CD14-positive monocyte (primary cell): ENCODE measurements at regions not wholly inside any gene's neighbourhood (a gene's known extent, or its start where the extent isn't known, plus 50 kb on each side); places are given as distances from the start of the nearest gene placed in this dataset.

Source experiments
- DNase-seq, 3 donors: peaks; one replicate each; pipeline ENCODE4 v3.0.0-alpha.2; 2011 to 2022
- H2AFZ ChIP-seq: 2 replicates; pipeline ENCODE4 v1.6.0; 2012; ENCODE audit warnings: mild to moderate bottlenecking, low read depth, low read length, inconsistent platforms; ENCODE audit not compliant: insufficient read depth, poor library complexity, severe bottlenecking
- H3K27ac ChIP-seq, 2 donors: 1 replicate in 1 of 2; 2 replicates in 1 of 2; pipeline ENCODE4 v1.5.1; 2012 to 2013; ENCODE audit warnings: low read length in 2 of 2, control low read depth in 1 of 2, inconsistent platforms in 1 of 2, low read depth in 1 of 2, mild to moderate bottlenecking in 1 of 2
- H3K27me3 ChIP-seq, 2 donors: one replicate each; pipeline versions ENCODE4 v1.6.0 to v1.6.1; 2011 to 2013; ENCODE audit warnings: low read length in 2 of 2; ENCODE audit not compliant: control insufficient read depth in 2 of 2, insufficient read depth in 2 of 2
- H3K36me3 ChIP-seq, 2 donors: replicated peaks in 1 of 2; 1 replicate in 1 of 2; 2 replicates in 1 of 2; pipeline versions ENCODE4 v1.5.1 to v1.6.1; 2012 to 2013; ENCODE audit warnings: low read length in 2 of 2, control low read depth in 1 of 2, inconsistent platforms in 1 of 2, mild to moderate bottlenecking in 1 of 2; ENCODE audit not compliant: insufficient read depth in 2 of 2, control insufficient read depth in 1 of 2
- H3K4me1 ChIP-seq, 2 donors: 1 replicate in 1 of 2; 2 replicates in 1 of 2; pipeline versions ENCODE4 v1.5.1 to v1.6.1; 2012 to 2013; ENCODE audit warnings: low read length in 2 of 2, control low read depth in 1 of 2, inconsistent platforms in 1 of 2, mild to moderate bottlenecking in 1 of 2, moderate library complexity in 1 of 2; ENCODE audit not compliant: insufficient read depth in 2 of 2, control insufficient read depth in 1 of 2
- H3K4me2 ChIP-seq: replicated peaks from 2 replicates; pipeline ENCODE3; 2012; ENCODE audit warnings: low read length, moderate library complexity, mild to moderate bottlenecking; ENCODE audit not compliant: poor library complexity, severe bottlenecking; ENCODE audit errors: extremely low read depth
- H3K4me3 ChIP-seq, 3 experiments: fragments of 200-600 bp in 1 of 3; sonication (generic) in 1 of 3; replicated peaks in 1 of 3; 1 replicate in 2 of 3; 2 replicates in 1 of 3; pipeline ENCODE4 v1.5.1; 2011 to 2013; ENCODE audit warnings: low read length in 3 of 3, mild to moderate bottlenecking in 3 of 3, control low read depth in 2 of 3, low read depth in 2 of 3, inconsistent platforms in 1 of 3, moderate library complexity in 1 of 3
- H3K79me2 ChIP-seq: 2 replicates; pipeline ENCODE4 v1.6.0; 2012; ENCODE audit warnings: mild to moderate bottlenecking, control low read depth, inconsistent platforms, low read length, moderate library complexity; ENCODE audit not compliant: insufficient read depth
- H3K9ac ChIP-seq: 2 replicates; pipeline ENCODE4 v1.6.0; 2017; ENCODE audit warnings: low read length, mild to moderate bottlenecking; ENCODE audit not compliant: insufficient read depth, poor library complexity, severe bottlenecking
- H3K9me3 ChIP-seq, 2 donors: replicated peaks in 1 of 2; 1 replicate in 1 of 2; 2 replicates in 1 of 2; pipeline versions ENCODE4 v1.5.1 to v1.6.1; 2012 to 2013; ENCODE audit warnings: low read length in 2 of 2, control low read depth in 1 of 2; ENCODE audit not compliant: control insufficient read depth in 1 of 2, insufficient read depth in 1 of 2
- H4K20me1 ChIP-seq: 2 replicates; pipeline ENCODE4 v1.6.0; 2012; ENCODE audit warnings: mild to moderate bottlenecking, low read length, control low read depth, moderate library complexity; ENCODE audit not compliant: insufficient read depth
- H3K27ac Mint-ChIP-seq, 7 donors: one replicate each; pipeline ENCODE4 v1.8.0; 2020; ENCODE audit warnings: mild to moderate bottlenecking in 7 of 7, mixed read lengths in 7 of 7, moderate library complexity in 6 of 7, inconsistent platforms in 2 of 7
- H3K27me3 Mint-ChIP-seq, 3 donors: one replicate each; pipeline ENCODE4 v1.8.0; 2021 to 2022; ENCODE audit warnings: low read depth in 3 of 3, mild to moderate bottlenecking in 3 of 3, mixed read lengths in 3 of 3, moderate library complexity in 3 of 3, inconsistent platforms in 1 of 3
- H3K36me3 Mint-ChIP-seq, 2 donors: one replicate each; pipeline ENCODE4 v1.8.0; 2020; ENCODE audit warnings: mixed read lengths in 2 of 2, inconsistent platforms in 1 of 2, mild to moderate bottlenecking in 1 of 2
- H3K4me1 Mint-ChIP-seq: one replicate; pipeline ENCODE4 v1.8.0; 2020; ENCODE audit warnings: mild to moderate bottlenecking, mixed read lengths
- H3K4me3 Mint-ChIP-seq, 2 donors: one replicate each; pipeline ENCODE4 v1.8.0; 2020; ENCODE audit warnings: mild to moderate bottlenecking in 2 of 2, mixed read lengths in 2 of 2, moderate library complexity in 1 of 2
- H3K9me3 Mint-ChIP-seq, 7 donors: one replicate each; pipeline ENCODE4 v1.8.0; 2020 to 2022; ENCODE audit warnings: mixed read lengths in 7 of 7, mild to moderate bottlenecking in 6 of 7, moderate library complexity in 6 of 7, inconsistent platforms in 2 of 7
- CTCF ChIP-seq: fragments of 200-600 bp; IDR thresholded peaks from one replicate; pipeline ENCODE4 v1.8.0; 2022; ENCODE audit warnings: antibody characterized with exemption, mild to moderate bottlenecking
- WGBS: methylation state at CpG from one replicate; pipeline ENCODE4 v1.1.5; 2013; ENCODE audit warnings: missing lambda C conversion rate; ENCODE audit not compliant: insufficient coverage; 5-methylcytosine and 5-hydroxymethylcytosine counted together
- intact Hi-C, 2 donors: fragments of 100-400 bp; cut with micrococcal nuclease; formaldehyde crosslinking; loops; one replicate each; pipeline versions ENCODE4 v1.15.0 to v1.15.1; 2023

- Mint-ChIP-seq H3K4me3 (no peak overlapping the region), H3K4me1 (no peaks in the 10 kb centered on the region), H3K36me3 (no peaks in the 10 kb centered on the region), H3K9me3 (peaks cover 0 to 6% (median 0%) of the 10 kb centered on the region in 7 donors), H3K27ac (no peak overlapping the region), H3K27me3 (no peaks in the 10 kb centered on the region)
- no peaks in the 10 kb centered on the region for H4K20me1 ChIP-seq
- no CpG with 5 or more reads among the region's 2 CpGs for WGBS
- H3K27me3 ChIP-seq = no peaks in the 10 kb centered on the region
- H3K79me2 ChIP-seq = no peaks in the 10 kb centered on the region
- no peak overlapping the region for H3K4me3 ChIP-seq
- H3K9ac ChIP-seq = no peak overlapping the region
- no peak for TF ChIP-seq CTCF
- intact Hi-C loops = no loop called here
- no peak for DNase-seq
- H2AFZ ChIP-seq = no peak overlapping the region
- H3K27ac ChIP-seq = no peak overlapping the region
- no peaks in the 10 kb centered on the region for H3K4me1 ChIP-seq
- no peak overlapping the region for H3K4me2 ChIP-seq
- no peaks in the 10 kb centered on the region for H3K9me3 ChIP-seq
- no peaks in the 10 kb centered on the region for H3K36me3 ChIP-seq
These were observed 1108.6 kb downstream of the LRFN5 start for GRCh38 chr14:42715316-42715715.

- Mint-ChIP-seq H3K4me3 (no peak overlapping the region), H3K27ac (no peak overlapping the region), H3K4me1 (no peaks in the 10 kb centered on the region), H3K36me3 (no peaks in the 10 kb centered on the region), H3K9me3 (peaks cover 0 to 6% (median 2%) of the 10 kb centered on the region in 7 donors), H3K27me3 (no peaks in the 10 kb centered on the region)
- H2AFZ ChIP-seq = no peak overlapping the region
- H3K4me3 ChIP-seq = no peak overlapping the region
- no peak for TF ChIP-seq CTCF
- H4K20me1 ChIP-seq = no peaks in the 10 kb centered on the region
- no peaks in the 10 kb centered on the region for H3K4me1 ChIP-seq
- H3K9me3 ChIP-seq = no peaks in the 10 kb centered on the region
- H3K27ac ChIP-seq = no peak overlapping the region
- no peak overlapping the region for H3K9ac ChIP-seq
- H3K36me3 ChIP-seq = no peaks in the 10 kb centered on the region
- H3K4me2 ChIP-seq = no peak overlapping the region
- H3K27me3 ChIP-seq = no peaks in the 10 kb centered on the region
- 72% methylated on average over 2 of the region's 4 CpGs for WGBS
- DNase-seq = no peak
- no peaks in the 10 kb centered on the region for H3K79me2 ChIP-seq
- intact Hi-C loops = no loop called here
These were observed 1103.4 kb downstream of the LRFN5 start for GRCh38 chr14:42710071-42710470.
